IPS DF 6.9 (cell line): ENCODE measurements at regions not wholly inside any gene's neighbourhood (a gene's known extent, or its start where the extent isn't known, plus 50 kb on each side); places are given as distances from the start of the nearest gene placed in this dataset.
"Not testable (repeated sequence)": the region's sequence is repeated elsewhere in the genome, so short reads cannot be mapped to it uniquely, and the experiment has no call there.

Experiments used
- DNase-seq: peaks from one replicate; pipeline ENCODE4 v3.0.0-alpha.2; 2013; ENCODE audit warnings: low read depth, low spot score
- H3K27ac ChIP-seq: one replicate; pipeline ENCODE4 v1.5.1; 2013; ENCODE audit warnings: low read length, control low read depth
- H3K27me3 ChIP-seq: 2 replicates; pipeline ENCODE4 v1.6.1; 2013; ENCODE audit warnings: mild to moderate bottlenecking, low read length; ENCODE audit not compliant: control insufficient read depth, insufficient read depth
- H3K36me3 ChIP-seq: 2 replicates; pipeline ENCODE4 v1.6.1; 2013; ENCODE audit warnings: low read length; ENCODE audit not compliant: control insufficient read depth, insufficient read depth
- H3K4me1 ChIP-seq: 2 replicates; pipeline ENCODE4 v1.6.1; 2013; ENCODE audit warnings: low read length; ENCODE audit not compliant: control insufficient read depth, insufficient read depth
- H3K4me3 ChIP-seq: 2 replicates; pipeline ENCODE4 v1.5.1; 2013; ENCODE audit warnings: mild to moderate bottlenecking, low read length
- H3K9me3 ChIP-seq: 2 replicates; pipeline ENCODE4 v1.6.1; 2013; ENCODE audit warnings: low read length, inconsistent platforms; ENCODE audit not compliant: control insufficient read depth, insufficient read depth
- WGBS: extraction: QIAGEN DNeasy Blood & Tissue Kit; methylation state at CpG from one replicate; pipeline ENCODE4 v1.1.7; 2013; ENCODE audit warnings: mixed read lengths, missing lambda C conversion rate; ENCODE audit not compliant: insufficient read length, insufficient coverage; 5-methylcytosine and 5-hydroxymethylcytosine counted together

DNA sequence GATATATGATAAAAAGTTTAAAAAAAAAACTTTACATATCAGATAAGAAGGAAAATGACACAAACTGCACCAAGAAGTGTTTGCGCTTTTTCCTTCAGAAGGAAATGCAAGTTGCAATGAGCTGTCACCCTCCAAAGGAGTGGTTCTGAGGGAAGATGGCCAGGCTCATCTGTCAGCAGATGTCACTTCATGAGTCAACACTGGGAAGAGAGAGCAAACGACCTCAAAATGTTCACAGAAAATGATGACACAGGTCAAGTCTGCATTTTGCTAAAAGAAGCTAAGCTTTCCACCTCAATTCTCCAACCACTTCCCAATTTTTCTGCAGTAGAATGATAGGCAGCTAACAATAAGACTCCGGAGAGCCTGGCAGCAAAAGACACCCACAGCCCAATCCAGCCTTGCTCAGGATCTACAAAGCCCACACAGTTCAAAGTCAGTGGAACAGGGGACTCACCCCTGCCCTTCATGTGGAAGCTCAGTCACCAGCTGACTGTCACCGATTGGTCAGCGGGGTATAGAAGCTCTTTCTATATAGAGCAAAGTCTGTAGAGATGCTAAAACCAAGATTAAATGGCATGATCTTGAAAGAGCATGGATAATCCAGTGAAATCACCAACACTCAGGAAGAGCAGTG is 155.1 kb upstream of the NEBL start:
- Histone ChIP-seq H3K4me3 (no peak overlapping the region), H3K4me1 (no peaks in the 10 kb centered on the region), H3K27me3 (no peaks in the 10 kb centered on the region), H3K9me3 (no peaks in the 10 kb centered on the region), H3K27ac (no peak overlapping the region), H3K36me3 (no peaks in the 10 kb centered on the region)
- no peak for DNase-seq
- WGBS: no CpG with 5 or more reads among the region's 5 CpGs

GRCh38 chr10:21049482-21049881 is 152.4 kb upstream of the NEBL start:
- Histone ChIP-seq H3K4me3 (no peak overlapping the region), H3K4me1 (no peaks in the 10 kb centered on the region), H3K9me3 (no peaks in the 10 kb centered on the region), H3K27me3 (no peaks in the 10 kb centered on the region), H3K27ac (no peak overlapping the region), H3K36me3 (no peaks in the 10 kb centered on the region)
- DNase-seq: no peak
- WGBS: no CpG with 5 or more reads among the region's 3 CpGs

GRCh38 chr10:21048068-21048467 is 151.0 kb upstream of the NEBL start:
- no peaks in the 10 kb centered on the region for H3K27me3 ChIP-seq
- WGBS: no CpG with 5 or more reads among the region's 6 CpGs
- no peak overlapping the region for H3K4me3 ChIP-seq
- no peak overlapping the region for H3K27ac ChIP-seq
- H3K9me3 ChIP-seq: no peaks in the 10 kb centered on the region
- H3K36me3 ChIP-seq: no peaks in the 10 kb centered on the region
- no peaks in the 10 kb centered on the region for H3K4me1 ChIP-seq
- no peak for DNase-seq

DNA sequence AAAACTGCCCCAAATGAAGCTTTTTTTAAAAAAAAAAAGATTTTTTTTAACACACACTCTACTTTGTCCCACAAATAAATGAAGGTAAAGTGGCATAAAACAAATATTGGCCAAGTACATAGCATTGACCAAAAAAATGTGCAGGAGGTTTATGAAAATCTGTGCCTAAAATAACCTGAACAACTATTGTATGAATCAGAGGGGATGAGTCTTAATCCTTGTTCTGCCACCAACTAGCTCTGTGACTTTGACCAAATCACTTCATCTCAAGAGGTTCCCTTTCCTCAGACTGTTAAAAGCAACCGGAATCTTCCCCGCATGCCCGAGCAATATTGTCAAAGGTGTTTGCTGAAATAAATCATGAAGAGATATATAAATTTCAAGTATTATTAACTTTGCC is 150.4 kb upstream of the NEBL start:
- Histone ChIP-seq H3K27me3 (no peaks in the 10 kb centered on the region), H3K4me1 (no peaks in the 10 kb centered on the region), H3K9me3 (no peaks in the 10 kb centered on the region), H3K27ac (no peak overlapping the region), H3K4me3 (no peak overlapping the region), H3K36me3 (no peaks in the 10 kb centered on the region)
- no CpG with 5 or more reads among the region's 3 CpGs for WGBS
- no peak for DNase-seq

DNA sequence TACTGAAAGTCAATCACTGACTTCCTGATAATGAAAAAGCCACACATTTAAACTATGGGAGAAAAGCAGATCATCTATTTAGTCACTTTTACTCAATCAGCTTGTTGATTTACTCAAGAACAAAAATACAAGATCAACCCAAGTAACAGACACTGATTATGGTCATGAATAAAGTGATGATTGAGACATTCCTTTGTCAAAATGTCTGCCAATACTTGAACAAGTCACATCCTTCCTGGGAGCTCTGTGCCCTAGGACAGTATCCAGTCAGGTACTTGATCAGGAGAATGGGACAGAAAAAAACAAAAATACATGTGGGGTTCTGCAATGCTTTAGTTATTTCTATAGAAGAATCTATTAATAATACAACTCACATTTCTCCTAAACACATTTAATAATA is 150.0 kb upstream of the NEBL start:
- Histone ChIP-seq H3K4me1 (no peaks in the 10 kb centered on the region), H3K27me3 (no peaks in the 10 kb centered on the region), H3K4me3 (no peak overlapping the region), H3K27ac (no peak overlapping the region), H3K9me3 (no peaks in the 10 kb centered on the region), H3K36me3 (no peaks in the 10 kb centered on the region)
- DNase-seq: no peak

DNA sequence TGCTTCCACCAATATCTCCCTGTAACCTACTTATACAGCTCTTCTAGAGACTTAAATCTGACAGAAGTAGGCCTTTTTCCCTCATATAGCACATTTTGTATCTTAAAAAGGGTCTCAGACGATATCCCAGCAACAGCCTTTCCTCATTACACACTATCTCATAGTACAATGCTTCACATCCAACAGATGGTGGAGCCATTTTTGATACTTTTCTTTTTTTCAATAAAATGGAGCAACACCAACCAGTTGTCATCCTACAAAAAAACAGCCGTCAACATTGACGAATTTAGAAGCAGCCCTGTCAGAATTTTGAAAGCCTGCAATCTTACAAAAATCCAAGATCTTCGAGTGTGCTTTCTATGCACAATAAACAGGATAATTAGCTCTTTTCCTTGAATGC is 145.9 kb upstream of the NEBL start:
- no CpG with 5 or more reads among the region's 4 CpGs for WGBS
- Histone ChIP-seq H3K36me3 (no peaks in the 10 kb centered on the region), H3K27ac (no peak overlapping the region), H3K4me3 (no peak overlapping the region), H3K9me3 (no peaks in the 10 kb centered on the region), H3K27me3 (no peaks in the 10 kb centered on the region), H3K4me1 (no peaks in the 10 kb centered on the region)
- no peak for DNase-seq

DNA sequence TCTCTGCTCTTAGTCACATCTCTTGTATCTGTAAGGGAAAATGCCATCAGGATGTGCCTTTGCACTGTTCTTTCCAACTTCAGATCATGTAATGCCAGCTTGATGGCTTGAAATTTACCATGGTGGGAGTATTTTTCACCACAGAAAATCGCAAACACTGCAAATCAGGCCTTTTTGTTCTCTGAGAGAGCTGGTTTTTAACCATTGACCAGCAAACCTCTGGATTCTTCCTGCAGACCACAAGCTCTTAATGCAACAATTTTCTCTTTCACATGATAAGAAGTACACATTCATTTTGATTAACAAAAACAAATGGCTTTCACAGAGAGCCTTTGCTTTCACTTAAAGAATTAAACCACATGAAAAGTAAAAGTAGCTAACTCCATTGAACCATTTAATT is 145.4 kb upstream of the NEBL start:
- Histone ChIP-seq H3K36me3 (no peaks in the 10 kb centered on the region), H3K9me3 (no peaks in the 10 kb centered on the region), H3K4me3 (no peak overlapping the region), H3K4me1 (no peaks in the 10 kb centered on the region), H3K27me3 (no peaks in the 10 kb centered on the region), H3K27ac (no peak overlapping the region)
- DNase-seq: no peak
- no CpG with 5 or more reads among the region's 1 CpG for WGBS

GRCh38 chr10:21041763-21042458 is 144.8 kb upstream of the NEBL start:
- no peak for DNase-seq
- no peak overlapping the region for H3K4me3 ChIP-seq
- no peaks in the 10 kb centered on the region for H3K27me3 ChIP-seq
- no peak overlapping the region for H3K27ac ChIP-seq
- H3K9me3 ChIP-seq: no peaks in the 10 kb centered on the region
- no peaks in the 10 kb centered on the region for H3K4me1 ChIP-seq
- whole genome bisulfite sequencing: no CpG with 5 or more reads among the region's 10 CpGs
- no peaks in the 10 kb centered on the region for H3K36me3 ChIP-seq

DNA sequence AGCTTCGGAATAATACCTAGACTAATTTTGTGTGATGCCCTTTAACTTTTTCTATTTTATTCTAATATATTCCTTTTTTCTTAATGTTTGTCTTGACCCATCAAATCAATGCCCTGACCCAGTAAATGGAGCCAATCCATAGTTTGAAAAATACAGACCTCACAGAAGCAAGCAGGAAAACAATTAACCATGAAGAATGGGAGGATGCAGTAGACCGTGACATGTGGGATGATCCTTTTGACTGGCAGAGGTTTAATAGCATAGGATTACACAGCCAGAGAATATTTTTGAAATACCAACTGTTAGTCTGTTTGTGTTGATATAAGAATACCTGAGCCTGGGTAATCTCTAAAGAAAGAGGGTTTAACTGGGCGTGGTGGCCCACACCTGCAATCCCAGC is 142.6 kb upstream of the NEBL start:
- Histone ChIP-seq H3K9me3 (no peaks in the 10 kb centered on the region), H3K36me3 (no peaks in the 10 kb centered on the region), H3K27me3 (no peaks in the 10 kb centered on the region), H3K27ac (no peak overlapping the region), H3K4me3 (no peak overlapping the region), H3K4me1 (no peaks in the 10 kb centered on the region)
- no CpG with 5 or more reads among the region's 3 CpGs for WGBS
- no peak for DNase-seq

- no peaks in the 10 kb centered on the region for H3K9me3 ChIP-seq
- H3K27ac ChIP-seq: no peak overlapping the region
- H3K36me3 ChIP-seq: no peaks in the 10 kb centered on the region
- H3K27me3 ChIP-seq: no peaks in the 10 kb centered on the region
- no CpG with 5 or more reads among the region's 5 CpGs for WGBS
- no peak overlapping the region for H3K4me3 ChIP-seq
- no peak for DNase-seq
- H3K4me1 ChIP-seq: no peaks in the 10 kb centered on the region
Observed at GRCh38 chr10:21036757-21037156, 139.6 kb upstream of the NEBL start.

DNA sequence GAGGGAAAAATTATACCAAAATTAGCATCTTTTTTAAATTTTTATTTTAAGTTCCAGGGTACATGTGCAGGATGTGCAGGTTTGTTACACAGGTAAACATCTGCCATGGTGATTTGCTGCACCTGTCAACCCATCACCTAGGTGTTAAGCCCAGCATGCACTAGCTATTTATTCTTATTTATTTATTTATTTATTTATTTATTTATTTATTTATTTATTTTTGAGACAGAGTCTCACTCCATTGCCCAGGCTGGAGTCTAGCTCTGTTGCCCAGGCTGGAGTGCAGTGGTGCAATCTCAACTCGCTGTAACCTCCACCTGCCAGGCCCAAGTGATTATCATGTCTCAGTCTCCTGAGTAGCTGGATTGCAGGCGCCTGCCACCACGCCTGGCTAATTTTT is 137.7 kb upstream of the NEBL start:
- H3K4me1 ChIP-seq, H3K36me3 ChIP-seq, H3K9me3 ChIP-seq, H3K27ac ChIP-seq, H3K4me3 ChIP-seq, DNase-seq, H3K27me3 ChIP-seq: not testable (repeated sequence)
- no CpG with 5 or more reads among the region's 3 CpGs for WGBS
